H1 (cell line): ENCODE measurements at regions not wholly inside any gene's neighbourhood (a gene's known extent, or its start where the extent isn't known, plus 50 kb on each side); places are given as distances from the start of the nearest gene placed in this dataset.

ENCODE experiments used
- CHD7 ChIP-seq: fragments of 300-600 bp; sonication (generic); IDR thresholded peaks from 2 replicates; pipeline ENCODE4 v1.7.1; 2012; ENCODE audit warnings: low read length, moderate library complexity, mild to moderate bottlenecking, inconsistent platforms; ENCODE audit not compliant: insufficient replicate concordance

- no peak for TF ChIP-seq CHD7
Measured at GRCh38 chr11:23789938-23790371, 706.9 kb upstream of the LUZP2 start (continued).
